ENCODE measurements at regions not wholly inside any gene's neighbourhood (a gene's known extent, or its start where the extent isn't known, plus 50 kb on each side); places are given as distances from the start of the nearest gene placed in this dataset.

GRCh38 chr4:28724239-28724638 is 1863.6 kb downstream of the STIM2 start:
- TF ChIP-seq, protein P1, sequence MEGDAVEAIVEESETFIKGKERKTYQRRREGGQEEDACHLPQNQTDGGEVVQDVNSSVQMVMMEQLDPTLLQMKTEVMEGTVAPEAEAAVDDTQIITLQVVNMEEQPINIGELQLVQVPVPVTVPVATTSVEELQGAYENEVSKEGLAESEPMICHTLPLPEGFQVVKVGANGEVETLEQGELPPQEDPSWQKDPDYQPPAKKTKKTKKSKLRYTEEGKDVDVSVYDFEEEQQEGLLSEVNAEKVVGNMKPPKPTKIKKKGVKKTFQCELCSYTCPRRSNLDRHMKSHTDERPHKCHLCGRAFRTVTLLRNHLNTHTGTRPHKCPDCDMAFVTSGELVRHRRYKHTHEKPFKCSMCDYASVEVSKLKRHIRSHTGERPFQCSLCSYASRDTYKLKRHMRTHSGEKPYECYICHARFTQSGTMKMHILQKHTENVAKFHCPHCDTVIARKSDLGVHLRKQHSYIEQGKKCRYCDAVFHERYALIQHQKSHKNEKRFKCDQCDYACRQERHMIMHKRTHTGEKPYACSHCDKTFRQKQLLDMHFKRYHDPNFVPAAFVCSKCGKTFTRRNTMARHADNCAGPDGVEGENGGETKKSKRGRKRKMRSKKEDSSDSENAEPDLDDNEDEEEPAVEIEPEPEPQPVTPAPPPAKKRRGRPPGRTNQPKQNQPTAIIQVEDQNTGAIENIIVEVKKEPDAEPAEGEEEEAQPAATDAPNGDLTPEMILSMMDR (IDR thresholded peaks at IDR 0.05): no peak
- TF ChIP-seq POLR2A (IDR thresholded peaks at IDR 0.05): no peak
